KMS-11 (cell line): ENCODE measurements at regions not wholly inside any gene's neighbourhood (a gene's known extent, or its start where the extent isn't known, plus 50 kb on each side); places are given as distances from the start of the nearest gene placed in this dataset.

ENCODE experiments used
- H2AFZ ChIP-seq: fragments of 200-600 bp; sonication (generic); 2 replicates; pipeline ENCODE4 v1.6.1; 2016; ENCODE audit warnings: antibody characterized with exemption, mixed run types, low read depth
- H3K27ac ChIP-seq: fragments of 200-600 bp; sonication (generic); 2 replicates; pipeline ENCODE4 v1.6.1; 2016; ENCODE audit warnings: mild to moderate bottlenecking, mixed run types
- H3K27me3 ChIP-seq: fragments of 200-600 bp; sonication (generic); 2 replicates; pipeline ENCODE4 v1.6.1; 2017; ENCODE audit warnings: mild to moderate bottlenecking, low read depth, mixed run types, moderate library complexity; ENCODE audit not compliant: insufficient read depth
- H3K36me3 ChIP-seq: fragments of 200-600 bp; sonication (generic); 2 replicates; pipeline ENCODE4 v1.6.1; 2017; ENCODE audit warnings: mild to moderate bottlenecking, mixed run types; ENCODE audit not compliant: insufficient read depth
- H3K4me1 ChIP-seq: fragments of 200-600 bp; sonication (generic); 2 replicates; pipeline ENCODE4 v1.6.1; 2016; ENCODE audit warnings: mild to moderate bottlenecking, low read depth, mixed run types; ENCODE audit not compliant: poor library complexity, severe bottlenecking
- H3K4me2 ChIP-seq: fragments of 200-600 bp; sonication (generic); 2 replicates; pipeline ENCODE4 v1.7.0; 2016; ENCODE audit warnings: mild to moderate bottlenecking, mixed run types
- H3K4me3 ChIP-seq: fragments of 200-600 bp; sonication (generic); IDR thresholded peaks from 2 replicates; pipeline ENCODE4 v1.6.1; 2017; ENCODE audit warnings: low read depth, low read length, mixed read lengths; ENCODE audit not compliant: insufficient read depth
- H3K79me2 ChIP-seq: fragments of 200-600 bp; sonication (generic); 2 replicates; pipeline ENCODE4 v1.6.1; 2016; ENCODE audit warnings: low read depth, mixed run types; ENCODE audit not compliant: insufficient read depth
- H3K9ac ChIP-seq: fragments of 200-600 bp; sonication (generic); 2 replicates; pipeline ENCODE4 v1.6.1; 2016; ENCODE audit warnings: mild to moderate bottlenecking, mixed run types
- H4K20me1 ChIP-seq: fragments of 200-600 bp; sonication (generic); 2 replicates; pipeline ENCODE4 v1.6.1; 2016; ENCODE audit warnings: mild to moderate bottlenecking, mixed run types; ENCODE audit not compliant: insufficient read depth
- CTCF ChIP-seq: fragments of 200-600 bp; sonication (generic); conservative IDR thresholded peaks from 2 replicates; pipeline ENCODE4 v1.6.1; 2017; ENCODE audit warnings: low read depth, mild to moderate bottlenecking, antibody characterized with exemption, low read length, moderate library complexity, mixed read lengths

GRCh38 chr2:149789549-149789948, 202.0 kb upstream of the MMADHC start:
- Histone ChIP-seq H2AFZ (no peak overlapping the region), H3K27me3 (no peaks in the 10 kb centered on the region), H3K27ac (no peak overlapping the region), H3K4me3 (no peak overlapping the region), H3K79me2 (no peaks in the 10 kb centered on the region), H3K36me3 (no peaks in the 10 kb centered on the region), H3K4me1 (no peaks in the 10 kb centered on the region), H4K20me1 (no peaks in the 10 kb centered on the region), H3K4me2 (no peak overlapping the region), H3K9ac (no peak overlapping the region)
- TF ChIP-seq CTCF: no peak

GRCh38 chr2:149787206-149787605, 199.6 kb upstream of the MMADHC start:
- no peaks in the 10 kb centered on the region for H3K36me3 ChIP-seq
- H3K9ac ChIP-seq: no peak overlapping the region
- H3K4me3 ChIP-seq: no peak overlapping the region
- no peaks in the 10 kb centered on the region for H3K79me2 ChIP-seq
- no peak for TF ChIP-seq CTCF
- H3K4me2 ChIP-seq: no peak overlapping the region
- no peaks in the 10 kb centered on the region for H3K27me3 ChIP-seq
- H3K27ac ChIP-seq: no peak overlapping the region
- no peaks in the 10 kb centered on the region for H4K20me1 ChIP-seq
- H2AFZ ChIP-seq: no peak overlapping the region
- no peaks in the 10 kb centered on the region for H3K4me1 ChIP-seq

- H3K79me2 ChIP-seq: no peaks in the 10 kb centered on the region
- no peak overlapping the region for H3K4me3 ChIP-seq
- H3K9ac ChIP-seq: no peak overlapping the region
- H2AFZ ChIP-seq: no peak overlapping the region
- H3K4me2 ChIP-seq: no peak overlapping the region
- no peaks in the 10 kb centered on the region for H3K27me3 ChIP-seq
- H4K20me1 ChIP-seq: no peaks in the 10 kb centered on the region
- no peaks in the 10 kb centered on the region for H3K36me3 ChIP-seq
- H3K27ac ChIP-seq: no peak overlapping the region
- no peaks in the 10 kb centered on the region for H3K4me1 ChIP-seq
- TF ChIP-seq CTCF: no peak
These were observed 195.7 kb upstream of the MMADHC start for GRCh38 chr2:149783284-149783683.

- no peak overlapping the region for H3K9ac ChIP-seq
- no peaks in the 10 kb centered on the region for H3K4me1 ChIP-seq
- H3K4me3 ChIP-seq: no peak overlapping the region
- H4K20me1 ChIP-seq: no peaks in the 10 kb centered on the region
- no peak overlapping the region for H3K4me2 ChIP-seq
- no peak for TF ChIP-seq CTCF
- H3K27ac ChIP-seq: no peak overlapping the region
- H3K36me3 ChIP-seq: no peaks in the 10 kb centered on the region
- H3K79me2 ChIP-seq: no peaks in the 10 kb centered on the region
- no peaks in the 10 kb centered on the region for H3K27me3 ChIP-seq
- no peak overlapping the region for H2AFZ ChIP-seq
These were observed 195.0 kb upstream of the MMADHC start for GRCh38 chr2:149782572-149782971.
